Inflammatory macrophage (primary cell): ENCODE measurements at regions not wholly inside any gene's neighbourhood (a gene's known extent, or its start where the extent isn't known, plus 50 kb on each side); places are given as distances from the start of the nearest gene placed in this dataset.

Experiments used
- DNase-seq, 2 donors: peaks; one replicate each; pipeline ENCODE4 v3.0.0-alpha.2; 2020 to 2022

- DNase-seq, result no peak
These were observed 59.3 kb downstream of the PMAIP1 start for GRCh38 chr18:59959073-59959472.

- DNase-seq, result no peak
These were observed 58.2 kb downstream of the PMAIP1 start for GRCh38 chr18:59957957-59958356.

- no peak for DNase-seq
These were observed 55.0 kb downstream of the PMAIP1 start for GRCh38 chr18:59954755-59955156.

- no peak for DNase-seq
These were observed 54.4 kb downstream of the PMAIP1 start for GRCh38 chr18:59954241-59954640.
